GM12864 (cell line): ENCODE measurements at regions not wholly inside any gene's neighbourhood (a gene's known extent, or its start where the extent isn't known, plus 50 kb on each side); places are given as distances from the start of the nearest gene placed in this dataset.

ENCODE experiments used
- DNase-seq: peaks from one replicate; pipeline ENCODE4 v3.0.0-alpha.2; 2011; ENCODE audit warnings: low read depth
- H3K4me3 ChIP-seq: 2 replicates; pipeline ENCODE4 v1.5.1; 2011; ENCODE audit warnings: mild to moderate bottlenecking, low read depth, low read length, control low read depth
- TF ChIP-seq, protein P1 (sequence below): IDR thresholded peaks from 2 replicates; pipeline ENCODE4 v1.5.1; 2011; ENCODE audit warnings: low read depth, mild to moderate bottlenecking, moderate library complexity, low read length, control low read depth, inconsistent platforms; ENCODE audit errors: missing control alignments

DNA sequence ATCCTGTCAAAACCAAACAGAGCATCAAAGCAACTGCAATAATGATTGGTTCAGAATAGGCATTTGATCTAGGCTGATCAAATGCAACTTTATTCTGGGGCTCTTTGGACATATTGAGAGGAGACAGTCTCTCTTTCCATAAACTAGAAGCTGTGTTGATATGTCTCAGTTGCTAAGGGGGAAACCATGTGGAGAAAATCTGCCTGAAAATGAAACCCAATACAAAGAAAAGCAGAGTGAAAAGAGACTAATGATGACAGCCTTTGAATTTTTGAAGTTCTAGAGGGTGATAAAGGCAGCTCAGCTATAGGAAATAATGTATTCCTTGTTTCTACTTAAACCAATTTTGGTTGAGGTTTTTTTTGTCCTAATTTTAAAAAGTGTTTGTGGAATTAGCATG lies 941.8 kb upstream of the POT1 start:
- TF ChIP-seq, protein P1, sequence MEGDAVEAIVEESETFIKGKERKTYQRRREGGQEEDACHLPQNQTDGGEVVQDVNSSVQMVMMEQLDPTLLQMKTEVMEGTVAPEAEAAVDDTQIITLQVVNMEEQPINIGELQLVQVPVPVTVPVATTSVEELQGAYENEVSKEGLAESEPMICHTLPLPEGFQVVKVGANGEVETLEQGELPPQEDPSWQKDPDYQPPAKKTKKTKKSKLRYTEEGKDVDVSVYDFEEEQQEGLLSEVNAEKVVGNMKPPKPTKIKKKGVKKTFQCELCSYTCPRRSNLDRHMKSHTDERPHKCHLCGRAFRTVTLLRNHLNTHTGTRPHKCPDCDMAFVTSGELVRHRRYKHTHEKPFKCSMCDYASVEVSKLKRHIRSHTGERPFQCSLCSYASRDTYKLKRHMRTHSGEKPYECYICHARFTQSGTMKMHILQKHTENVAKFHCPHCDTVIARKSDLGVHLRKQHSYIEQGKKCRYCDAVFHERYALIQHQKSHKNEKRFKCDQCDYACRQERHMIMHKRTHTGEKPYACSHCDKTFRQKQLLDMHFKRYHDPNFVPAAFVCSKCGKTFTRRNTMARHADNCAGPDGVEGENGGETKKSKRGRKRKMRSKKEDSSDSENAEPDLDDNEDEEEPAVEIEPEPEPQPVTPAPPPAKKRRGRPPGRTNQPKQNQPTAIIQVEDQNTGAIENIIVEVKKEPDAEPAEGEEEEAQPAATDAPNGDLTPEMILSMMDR = no peak
- H3K4me3 ChIP-seq = no peak overlapping the region
- no peak for DNase-seq

DNA sequence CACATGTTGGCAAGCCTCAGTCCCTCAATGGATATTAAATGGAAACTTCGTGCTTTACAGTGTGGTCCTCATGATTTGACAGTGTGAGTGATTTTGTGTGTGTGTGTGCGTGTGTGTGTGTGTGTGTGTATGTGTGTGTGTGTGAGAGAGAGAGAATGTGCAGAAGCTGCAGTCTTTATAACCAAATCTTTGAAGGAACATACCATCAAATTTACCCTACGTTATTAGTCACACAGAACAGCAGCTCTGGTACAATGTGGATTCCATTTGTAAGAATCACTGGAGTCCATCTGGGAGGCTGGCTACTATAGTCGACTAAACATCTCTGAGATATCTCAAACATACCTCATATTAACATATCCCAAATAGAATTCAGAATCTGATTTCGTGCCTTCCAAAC lies 928.0 kb upstream of the POT1 start:
- TF ChIP-seq, protein P1 = no peak
- no peak for DNase-seq

DNA sequence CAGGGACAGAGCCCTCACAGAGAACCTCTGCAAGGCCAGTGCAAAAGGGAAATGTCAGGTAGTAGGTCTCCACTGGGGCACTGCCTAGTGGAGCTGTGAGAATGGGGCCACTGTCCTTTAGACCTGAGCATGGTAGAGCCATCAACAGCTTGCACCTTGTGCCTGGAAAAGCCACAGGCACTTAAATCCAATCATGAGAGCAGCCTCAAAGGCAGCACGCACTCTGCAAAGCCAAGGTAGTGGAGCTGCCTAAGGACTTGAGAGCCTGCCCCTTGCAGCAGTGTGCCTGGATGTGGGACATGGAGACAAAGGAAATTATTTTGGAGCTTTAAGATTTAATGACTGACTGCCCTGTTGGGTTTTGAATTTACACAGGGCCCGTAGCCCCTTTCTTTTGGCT lies 918.5 kb upstream of the POT1 start:
- H3K4me3 ChIP-seq = no peak overlapping the region
- TF ChIP-seq, protein P1 = no peak
- DNase-seq = no peak

More for the DNA sequence above, 928.0 kb upstream of the POT1 start:
- H3K4me3 ChIP-seq = no peak overlapping the region

DNA sequence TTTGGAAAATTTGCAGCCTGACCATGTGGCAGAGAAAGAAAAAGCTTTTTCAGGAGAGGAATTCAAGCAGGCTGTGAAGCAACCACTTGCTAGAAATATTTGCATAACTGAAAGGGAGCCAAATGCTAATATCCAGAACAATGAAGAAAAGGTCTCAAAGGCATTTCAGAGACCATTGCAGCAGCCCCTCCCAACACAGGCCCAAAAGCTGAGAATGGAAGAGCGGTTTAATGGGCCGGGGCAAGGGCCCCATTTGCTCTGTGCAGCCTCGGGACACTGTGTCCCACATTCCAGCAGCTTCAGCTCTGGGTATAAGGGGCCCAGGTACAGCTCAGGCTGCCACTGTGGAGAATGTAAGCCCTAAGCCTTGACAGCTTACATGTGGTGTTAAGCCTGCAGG lies 918.1 kb upstream of the POT1 start:
- no peak overlapping the region for H3K4me3 ChIP-seq
- TF ChIP-seq, protein P1 = no peak
- no peak for DNase-seq

DNA sequence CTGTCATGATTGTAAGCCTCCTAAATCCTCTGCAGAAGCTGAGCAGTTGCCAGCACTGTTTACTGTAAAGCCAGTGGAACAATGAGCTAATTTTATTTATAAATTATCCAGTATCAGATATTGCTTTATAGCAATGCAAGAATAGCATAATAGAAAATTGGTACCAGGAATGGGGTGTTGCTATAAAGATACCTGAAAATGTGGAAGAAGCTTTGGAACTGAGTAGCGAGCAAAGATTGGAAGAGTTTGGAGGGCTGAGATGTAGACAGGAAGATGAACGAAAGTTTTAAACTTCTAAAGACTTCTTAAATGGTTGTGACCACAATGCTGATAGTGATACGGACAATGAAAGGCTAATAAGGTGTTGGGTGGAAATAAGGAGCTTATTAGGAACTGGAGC lies 917.4 kb upstream of the POT1 start:
- DNase-seq = no peak
- no peak overlapping the region for H3K4me3 ChIP-seq
- TF ChIP-seq, protein P1 = no peak

DNA sequence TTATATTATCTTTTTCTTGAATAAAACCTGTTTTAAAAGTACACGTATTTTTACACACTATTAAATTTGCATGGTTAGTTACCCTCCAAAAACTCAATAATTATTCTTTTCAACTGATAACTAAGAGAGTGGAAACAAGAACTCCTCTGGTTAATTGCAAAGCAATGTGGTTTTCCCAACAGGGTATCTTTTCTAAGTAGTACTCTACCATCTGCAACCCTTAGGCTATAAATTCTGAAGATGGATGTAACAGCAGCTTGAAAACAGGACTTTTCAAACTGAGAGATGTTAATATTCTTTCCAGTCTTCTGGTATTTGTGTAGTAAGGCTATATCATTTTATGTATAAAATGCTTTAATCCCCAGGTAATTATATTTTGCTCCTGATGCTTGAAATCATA lies 916.1 kb upstream of the POT1 start:
- H3K4me3 ChIP-seq = no peak overlapping the region
- no peak for DNase-seq
- TF ChIP-seq, protein P1 = no peak

DNA sequence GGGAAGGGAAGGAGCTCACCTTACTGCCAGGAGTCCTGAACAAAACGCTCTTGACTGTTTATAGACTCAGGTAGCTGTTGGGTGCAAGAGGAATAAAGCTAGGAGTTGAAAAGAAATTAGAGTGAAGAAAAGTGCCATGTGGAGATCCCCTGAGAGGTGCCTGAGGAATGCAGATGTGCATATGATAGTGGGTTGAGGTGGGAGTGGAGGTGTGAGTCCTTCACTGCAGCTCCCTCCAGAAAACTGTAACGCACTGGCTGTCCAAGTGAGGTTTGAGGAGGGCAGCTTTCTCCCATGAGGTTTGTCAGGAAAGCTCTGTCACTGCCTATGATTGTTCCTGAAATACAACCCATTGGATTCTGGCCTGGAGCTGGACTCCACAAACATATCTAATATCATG lies 904.8 kb upstream of the POT1 start:
- H3K4me3 ChIP-seq = no peak overlapping the region
- no peak for DNase-seq
- TF ChIP-seq, protein P1 = no peak
